GM12875 (cell line): ENCODE measurements at regions not wholly inside any gene's neighbourhood (a gene's known extent, or its start where the extent isn't known, plus 50 kb on each side); places are given as distances from the start of the nearest gene placed in this dataset.

Experiments
- H3K4me3 ChIP-seq: one replicate; pipeline ENCODE4 v1.5.1; 2011; ENCODE audit warnings: low read depth, low read length, control low read depth
- TF ChIP-seq, protein P1 (sequence below): IDR thresholded peaks from 2 replicates; pipeline ENCODE4 v1.5.1; 2011; ENCODE audit warnings: low read depth, mild to moderate bottlenecking, control low read depth, inconsistent platforms, low read length, moderate library complexity, borderline replicate concordance; ENCODE audit not compliant: insufficient read depth

DNA sequence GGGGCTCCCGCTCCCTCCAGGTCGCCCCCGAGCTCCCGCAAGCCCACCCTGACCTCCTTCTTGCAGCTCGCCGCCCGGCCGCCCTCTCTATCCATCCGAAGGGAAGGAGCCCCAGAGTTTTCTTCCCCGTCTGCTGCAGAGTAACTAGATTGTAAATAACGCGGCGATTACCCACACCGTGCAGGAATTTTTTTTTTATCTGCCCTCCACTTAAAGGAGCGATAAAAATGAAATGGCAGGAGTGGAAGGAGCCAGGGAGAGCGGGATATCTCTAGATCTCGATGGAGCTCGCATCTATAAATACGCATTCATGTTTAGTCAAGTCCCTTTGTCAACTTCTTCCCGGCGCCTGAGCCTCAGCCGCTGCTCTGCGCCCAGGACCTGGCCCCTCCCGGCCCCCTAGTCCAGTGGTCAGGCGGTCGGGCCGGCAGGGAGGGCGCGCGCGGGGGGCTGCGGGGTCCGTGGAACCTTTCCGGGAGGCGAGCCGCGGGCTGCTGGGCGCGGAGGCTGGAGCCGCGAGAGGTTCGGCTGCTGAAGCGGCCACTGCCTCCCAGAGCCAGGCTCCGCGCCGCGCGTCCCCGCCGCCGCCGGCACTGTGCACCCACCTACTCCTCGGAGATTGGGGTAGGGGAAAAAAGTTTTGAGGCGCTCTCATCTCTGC, 386.0 kb downstream of the BCAT1 start:
- no peak overlapping the region for H3K4me3 ChIP-seq
- TF ChIP-seq, protein P1, sequence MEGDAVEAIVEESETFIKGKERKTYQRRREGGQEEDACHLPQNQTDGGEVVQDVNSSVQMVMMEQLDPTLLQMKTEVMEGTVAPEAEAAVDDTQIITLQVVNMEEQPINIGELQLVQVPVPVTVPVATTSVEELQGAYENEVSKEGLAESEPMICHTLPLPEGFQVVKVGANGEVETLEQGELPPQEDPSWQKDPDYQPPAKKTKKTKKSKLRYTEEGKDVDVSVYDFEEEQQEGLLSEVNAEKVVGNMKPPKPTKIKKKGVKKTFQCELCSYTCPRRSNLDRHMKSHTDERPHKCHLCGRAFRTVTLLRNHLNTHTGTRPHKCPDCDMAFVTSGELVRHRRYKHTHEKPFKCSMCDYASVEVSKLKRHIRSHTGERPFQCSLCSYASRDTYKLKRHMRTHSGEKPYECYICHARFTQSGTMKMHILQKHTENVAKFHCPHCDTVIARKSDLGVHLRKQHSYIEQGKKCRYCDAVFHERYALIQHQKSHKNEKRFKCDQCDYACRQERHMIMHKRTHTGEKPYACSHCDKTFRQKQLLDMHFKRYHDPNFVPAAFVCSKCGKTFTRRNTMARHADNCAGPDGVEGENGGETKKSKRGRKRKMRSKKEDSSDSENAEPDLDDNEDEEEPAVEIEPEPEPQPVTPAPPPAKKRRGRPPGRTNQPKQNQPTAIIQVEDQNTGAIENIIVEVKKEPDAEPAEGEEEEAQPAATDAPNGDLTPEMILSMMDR, result no peak

DNA sequence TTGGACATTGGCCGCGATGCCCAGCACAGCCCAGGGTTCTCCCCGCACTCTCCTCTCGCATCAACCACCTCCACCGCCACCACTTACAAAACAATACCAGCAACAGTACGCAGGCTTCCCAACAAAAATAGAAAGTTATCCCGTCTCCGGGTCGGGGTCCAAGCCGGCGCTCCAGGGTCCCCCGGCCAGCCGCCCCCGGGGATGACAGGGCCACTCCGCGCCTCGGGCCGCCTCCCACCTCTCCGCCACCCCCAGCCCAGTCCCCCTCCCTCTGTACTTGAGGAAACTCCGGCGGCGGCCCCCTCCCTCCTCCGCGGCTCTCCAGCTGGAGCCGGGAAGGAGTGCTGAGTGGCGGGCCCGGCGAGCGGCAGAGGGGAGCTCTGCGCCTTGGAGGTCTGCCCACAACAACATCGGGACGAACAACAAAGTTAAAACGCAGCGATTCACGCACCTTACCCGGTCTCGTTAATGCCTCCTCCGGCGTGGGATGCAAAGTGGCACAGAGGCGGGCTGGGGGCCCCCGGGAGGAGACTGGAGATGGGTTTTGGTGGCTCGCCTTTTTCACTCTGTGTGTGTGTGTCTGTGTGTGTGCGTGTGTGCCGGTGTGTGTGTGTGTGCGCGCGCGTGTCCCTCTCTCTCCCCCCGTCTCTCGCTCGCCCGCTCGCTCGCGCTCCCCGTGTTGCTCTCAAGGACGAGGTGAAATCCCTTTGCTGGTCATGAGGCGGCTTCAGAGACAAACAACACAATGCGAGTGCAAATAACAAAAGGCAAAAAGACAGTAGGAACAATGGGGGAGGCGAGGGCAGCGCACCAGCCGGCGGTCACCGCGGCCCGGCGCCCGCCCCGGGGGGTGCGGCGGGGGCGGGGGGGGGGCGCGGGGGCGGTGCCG, 386.8 kb downstream of the BCAT1 start:
- TF ChIP-seq, protein P1, result no peak
- H3K4me3 ChIP-seq, result peak overlapping the region; percentile 16

DNA sequence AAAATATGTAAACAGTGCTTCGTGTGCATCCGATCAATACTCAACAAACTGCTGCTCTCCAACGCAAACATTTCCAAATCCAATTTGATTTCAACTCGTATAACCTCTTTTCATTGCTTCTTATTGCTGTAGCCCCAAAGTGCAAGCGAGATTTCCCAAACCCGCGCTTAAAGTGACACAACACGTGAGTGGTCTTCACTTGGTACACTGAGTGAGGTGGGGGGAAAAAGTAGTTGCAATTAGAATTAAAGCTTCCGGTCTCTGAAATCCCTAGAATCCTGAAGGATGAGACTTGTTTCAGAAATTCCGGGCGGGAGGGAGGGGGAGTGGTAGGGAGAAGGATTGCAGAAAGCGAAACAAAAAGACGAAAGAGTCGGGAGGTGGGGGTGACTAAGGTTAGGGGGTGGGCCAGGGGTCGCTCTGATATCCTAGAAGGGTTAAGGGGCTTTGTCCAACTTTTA, 387.5 kb downstream of the BCAT1 start:
- H3K4me3 ChIP-seq, result no peak overlapping the region
- TF ChIP-seq, protein P1, result no peak

DNA sequence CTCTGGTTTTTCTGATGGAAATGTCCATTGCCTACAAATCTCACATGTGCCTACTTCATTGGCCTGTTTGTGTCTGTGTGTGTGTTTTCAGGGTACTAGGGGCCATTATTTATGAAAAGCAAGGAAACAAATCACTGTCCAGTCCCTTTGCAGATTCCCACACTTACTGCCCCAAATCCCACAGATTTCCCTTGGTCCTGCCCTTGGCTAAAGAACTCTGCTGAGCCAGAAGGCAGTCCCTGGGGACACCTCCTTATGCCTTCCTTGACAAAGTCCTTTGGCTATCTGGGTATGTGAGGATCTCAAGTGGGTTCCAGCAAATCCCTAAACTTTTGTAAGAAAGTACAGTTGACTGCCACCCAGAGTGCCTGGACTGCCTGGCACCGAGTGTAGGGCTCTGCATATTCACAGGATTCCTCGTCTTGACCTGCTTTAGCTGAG, 388.1 kb downstream of the BCAT1 start:
- H3K4me3 ChIP-seq, result no peak overlapping the region
- TF ChIP-seq, protein P1, result no peak

DNA sequence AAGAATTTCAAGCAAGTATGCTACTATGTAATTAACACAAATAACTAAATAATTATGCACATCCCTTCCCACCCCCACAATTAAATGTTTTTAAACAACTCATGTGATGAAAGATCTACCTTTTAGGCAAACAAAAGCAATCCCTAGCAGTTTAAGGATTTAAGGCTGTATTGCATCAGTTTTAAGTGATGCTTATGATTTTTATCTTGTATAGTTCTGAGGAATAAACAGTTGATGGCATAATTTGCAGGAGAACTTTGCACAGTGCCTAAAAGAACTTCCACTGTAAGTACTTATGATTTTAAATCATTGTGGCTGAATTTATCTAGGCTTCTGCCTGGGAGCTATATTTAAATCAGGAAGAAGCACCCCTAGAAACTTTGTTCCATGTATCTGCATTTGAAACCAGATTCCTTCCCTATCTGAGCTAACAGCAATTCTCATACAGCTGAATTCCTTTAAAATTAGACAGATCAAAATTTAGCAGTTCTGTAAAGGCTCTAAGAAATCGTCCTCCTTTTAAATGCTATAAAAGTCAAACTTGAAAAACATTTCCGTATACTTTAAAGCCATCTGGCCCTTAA, 388.6 kb downstream of the BCAT1 start:
- no peak overlapping the region for H3K4me3 ChIP-seq
- TF ChIP-seq, protein P1, result no peak

DNA sequence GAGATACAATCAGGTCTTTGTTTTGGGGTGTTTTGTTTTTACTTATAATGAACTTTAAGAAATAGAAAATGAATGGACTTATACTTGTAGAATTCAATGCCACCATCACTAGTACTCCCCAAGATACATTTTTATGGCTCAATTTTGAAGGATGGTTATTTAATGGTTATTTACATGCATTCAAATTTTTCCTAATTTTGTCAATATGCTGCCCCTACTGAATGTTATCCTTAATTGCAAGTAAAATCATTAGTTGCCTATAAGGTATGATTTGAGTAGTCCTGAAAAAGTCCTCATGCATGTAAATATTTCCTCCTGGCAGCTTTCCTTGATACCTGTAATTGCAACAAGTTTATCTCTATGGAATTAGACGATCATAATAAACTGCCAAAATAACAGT, 391.2 kb downstream of the BCAT1 start:
- TF ChIP-seq, protein P1, result no peak
- no peak overlapping the region for H3K4me3 ChIP-seq
